ENCODE measurements at regions not wholly inside any gene's neighbourhood (a gene's known extent, or its start where the extent isn't known, plus 50 kb on each side); places are given as distances from the start of the nearest gene placed in this dataset.

GRCh38 chr7:42502022-42502421 is 265.0 kb upstream of the GLI3 start:
- H3K9me3 ChIP-seq (ENCODE audit: low read depth, low read length) = no peaks in the 10 kb centered on the region
- H3K4me1 ChIP-seq (ENCODE audit: insufficient read depth, low read length) = peaks cover 8% of the 10 kb centered on the region
- no peaks in the 10 kb centered on the region for H4K20me1 ChIP-seq (ENCODE audit: insufficient read depth, low read length)
- no peak overlapping the region for H2AFZ ChIP-seq (ENCODE audit: low read length)
- no peaks in the 10 kb centered on the region for H3K36me3 ChIP-seq (ENCODE audit: insufficient read depth, low read length)
- H3K27ac ChIP-seq (ENCODE audit: low read depth, low read length) = no peak overlapping the region
- no peaks in the 10 kb centered on the region for H3K79me2 ChIP-seq (ENCODE audit: insufficient read depth, low read length)
- no peak for DNase-seq (ENCODE audit: insufficient read length, low spot score, missing footprints)
- no peak overlapping the region for H3K4me3 ChIP-seq (ENCODE audit: insufficient read depth, low read length)
- TF ChIP-seq CTCF (IDR thresholded peaks at IDR 0.05; ENCODE audit: extremely low read depth, low read depth, low read length) = no peak
- no peaks in the 10 kb centered on the region for H3K27me3 ChIP-seq (ENCODE audit: insufficient read depth, low read length)
- H3K4me2 ChIP-seq (ENCODE audit: insufficient read depth, low read length) = no peak overlapping the region

- Histone ChIP-seq H3K36me3 (ENCODE audit: insufficient read depth, low read length) (no peaks in the 10 kb centered on the region), H3K9me3 (ENCODE audit: low read depth, low read length) (no peaks in the 10 kb centered on the region), H2AFZ (ENCODE audit: low read length) (no peak overlapping the region), H3K79me2 (ENCODE audit: insufficient read depth, low read length) (no peaks in the 10 kb centered on the region), H3K27me3 (ENCODE audit: insufficient read depth, low read length) (peaks cover 18% of the 10 kb centered on the region), H3K27ac (ENCODE audit: low read depth, low read length) (peak overlapping the region; percentile 61), H4K20me1 (ENCODE audit: insufficient read depth, low read length) (no peaks in the 10 kb centered on the region), H3K4me3 (ENCODE audit: insufficient read depth, low read length) (no peak overlapping the region), H3K4me2 (ENCODE audit: insufficient read depth, low read length) (peak overlapping the region; percentile 0), H3K4me1 (ENCODE audit: insufficient read depth, low read length) (peaks cover 26% of the 10 kb centered on the region)
- TF ChIP-seq CTCF (IDR thresholded peaks at IDR 0.05; ENCODE audit: extremely low read depth, low read depth, low read length) = no peak
- no peak for DNase-seq (ENCODE audit: insufficient read length, low spot score, missing footprints)
These were observed 258.2 kb upstream of the GLI3 start for GRCh38 chr7:42495256-42495655.

- no peaks in the 10 kb centered on the region for H3K79me2 ChIP-seq (ENCODE audit: insufficient read depth, low read length)
- H3K27ac ChIP-seq (ENCODE audit: low read depth, low read length) = peak overlapping the region; percentile 61
- H3K36me3 ChIP-seq (ENCODE audit: insufficient read depth, low read length) = no peaks in the 10 kb centered on the region
- H3K27me3 ChIP-seq (ENCODE audit: insufficient read depth, low read length) = peaks cover 18% of the 10 kb centered on the region
- DNase-seq (ENCODE audit: insufficient read length, low spot score, missing footprints) = no peak
- no peaks in the 10 kb centered on the region for H3K9me3 ChIP-seq (ENCODE audit: low read depth, low read length)
- H4K20me1 ChIP-seq (ENCODE audit: insufficient read depth, low read length) = no peaks in the 10 kb centered on the region
- H3K4me1 ChIP-seq (ENCODE audit: insufficient read depth, low read length) = peaks cover 26% of the 10 kb centered on the region
- no peak for TF ChIP-seq CTCF (IDR thresholded peaks at IDR 0.05; ENCODE audit: extremely low read depth, low read depth, low read length)
- peak overlapping the region; percentile 0 for H3K4me2 ChIP-seq (ENCODE audit: insufficient read depth, low read length)
- no peak overlapping the region for H3K4me3 ChIP-seq (ENCODE audit: insufficient read depth, low read length)
- H2AFZ ChIP-seq (ENCODE audit: low read length) = peak overlapping the region; percentile 4
These were observed 257.7 kb upstream of the GLI3 start for GRCh38 chr7:42494736-42495135.

- Histone ChIP-seq H3K9me3 (ENCODE audit: low read depth, low read length) (no peaks in the 10 kb centered on the region), H2AFZ (ENCODE audit: low read length) (no peak overlapping the region), H3K79me2 (ENCODE audit: insufficient read depth, low read length) (no peaks in the 10 kb centered on the region), H3K4me1 (ENCODE audit: insufficient read depth, low read length) (peaks cover 26% of the 10 kb centered on the region), H3K27me3 (ENCODE audit: insufficient read depth, low read length) (peaks cover 18% of the 10 kb centered on the region), H4K20me1 (ENCODE audit: insufficient read depth, low read length) (no peaks in the 10 kb centered on the region), H3K4me2 (ENCODE audit: insufficient read depth, low read length) (peak overlapping the region; percentile 96), H3K27ac (ENCODE audit: low read depth, low read length) (peak overlapping the region; percentile 61), H3K36me3 (ENCODE audit: insufficient read depth, low read length) (no peaks in the 10 kb centered on the region), H3K4me3 (ENCODE audit: insufficient read depth, low read length) (peak overlapping the region; percentile 69)
- peak; percentile 29 for DNase-seq (ENCODE audit: insufficient read length, low spot score, missing footprints)
- no peak for TF ChIP-seq CTCF (IDR thresholded peaks at IDR 0.05; ENCODE audit: extremely low read depth, low read depth, low read length)
These were observed 257.2 kb upstream of the GLI3 start for GRCh38 chr7:42494199-42494710.
